SU-DHL-6 (cell line): ENCODE measurements at regions not wholly inside any gene's neighbourhood (a gene's known extent, or its start where the extent isn't known, plus 50 kb on each side); places are given as distances from the start of the nearest gene placed in this dataset.

Experiments
- H2AFZ ChIP-seq: fragments of 200-600 bp; sonication (generic); 2 replicates; pipeline ENCODE4 v1.6.1; 2014; ENCODE audit warnings: low read depth, mild to moderate bottlenecking, moderate library complexity, mixed read lengths, antibody characterized with exemption, low read length; ENCODE audit not compliant: severe bottlenecking
- H3F3A ChIP-seq: fragments of 200-600 bp; shearing (Covaris generic); 2 replicates; pipeline ENCODE4 v1.6.0; 2016; ENCODE audit warnings: antibody characterized with exemption, mild to moderate bottlenecking; ENCODE audit not compliant: insufficient read depth
- H3K27ac ChIP-seq: fragments of 200-600 bp; sonication (generic); 2 replicates; pipeline ENCODE4 v1.5.1; 2016; ENCODE audit warnings: low read depth, mild to moderate bottlenecking, low read length, moderate library complexity, mixed read lengths
- H3K27me3 ChIP-seq: fragments of 200-600 bp; sonication (generic), shearing (Covaris generic); 2 replicates; pipeline ENCODE4 v1.6.0; 2014; ENCODE audit warnings: mild to moderate bottlenecking, low read length
- H3K36me3 ChIP-seq: fragments of 200-600 bp; sonication (generic); 2 replicates; pipeline ENCODE4 v1.6.1; 2014; ENCODE audit warnings: mild to moderate bottlenecking, low read length, mixed read lengths
- H3K4me2 ChIP-seq: fragments of 300-600, 200-600 bp; shearing (Covaris generic), sonication (generic); 2 replicates; pipeline ENCODE4 v1.6.0; 2014; ENCODE audit warnings: low read length, low read depth, mild to moderate bottlenecking; ENCODE audit not compliant: poor library complexity, severe bottlenecking
- H3K4me3 ChIP-seq: fragments of 200-600 bp; sonication (generic); 2 replicates; pipeline ENCODE4 v1.5.1; 2014; ENCODE audit warnings: antibody characterized with exemption, low read length, mild to moderate bottlenecking, mixed read lengths; ENCODE audit not compliant: insufficient read depth, poor library complexity, severe bottlenecking
- H3K79me2 ChIP-seq: fragments of 200-600 bp; sonication (generic); 2 replicates; pipeline ENCODE4 v1.6.1; 2014; ENCODE audit warnings: mild to moderate bottlenecking, low read length, moderate library complexity; ENCODE audit not compliant: insufficient read depth
- H3K9ac ChIP-seq: fragments of 200-600 bp; sonication (generic); 2 replicates; pipeline ENCODE4 v1.7.0; 2014; ENCODE audit warnings: mild to moderate bottlenecking, low read length
- H3K9me2 ChIP-seq: fragments of 200-600 bp; sonication (generic); replicated peaks from 2 replicates; pipeline ENCODE4 v1.6.1; 2014; ENCODE audit warnings: low read length; ENCODE audit not compliant: insufficient read depth
- H3K9me3 ChIP-seq: fragments of 200-600 bp; sonication (generic); 2 replicates; pipeline ENCODE4 v1.6.1; 2014; ENCODE audit warnings: low read length, mixed read lengths; ENCODE audit not compliant: insufficient read depth
- H4K20me1 ChIP-seq: fragments of 200-600 bp; sonication (generic); 2 replicates; pipeline ENCODE4 v1.6.1; 2014; ENCODE audit warnings: low read depth, mild to moderate bottlenecking, antibody characterized with exemption, low read length, moderate library complexity, mixed read lengths
- CTCF ChIP-seq: fragments of 200-600 bp; sonication (generic); IDR thresholded peaks from one replicate; pipeline ENCODE4 v1.5.1; 2017; ENCODE audit warnings: antibody characterized with exemption, mild to moderate bottlenecking, low read length, moderate library complexity; ENCODE audit not compliant: insufficient read depth, poor library complexity, severe bottlenecking
- EZH2phosphoT487 ChIP-seq: fragments of 200-600 bp; sonication (generic), shearing (Covaris generic); conservative IDR thresholded peaks from 2 replicates; pipeline ENCODE4 v1.6.1; 2018; ENCODE audit warnings: mild to moderate bottlenecking, antibody characterized with exemption, low read length, moderate library complexity, mixed read lengths

- Histone ChIP-seq H3F3A (no peaks in the 10 kb centered on the region), H3K4me3 (no peak overlapping the region), H3K27ac (no peak overlapping the region), H3K27me3 (no peaks in the 10 kb centered on the region), H2AFZ (no peak overlapping the region), H3K9me3 (no peaks in the 10 kb centered on the region), H3K4me2 (no peak overlapping the region), H3K79me2 (no peaks in the 10 kb centered on the region), H4K20me1 (no peaks in the 10 kb centered on the region), H3K9me2 (no peaks in the 10 kb centered on the region), H3K9ac (no peak overlapping the region), H3K36me3 (no peaks in the 10 kb centered on the region)
- TF ChIP-seq EZH2phosphoT487 (no peak), CTCF (no peak)
Measured at GRCh38 chr3:162125790-162126189, 629.2 kb downstream of the OTOL1 start.

- H3K27me3 ChIP-seq = no peaks in the 10 kb centered on the region
- H3F3A ChIP-seq = no peaks in the 10 kb centered on the region
- no peak overlapping the region for H3K9ac ChIP-seq
- no peaks in the 10 kb centered on the region for H4K20me1 ChIP-seq
- H3K9me2 ChIP-seq = no peaks in the 10 kb centered on the region
- H3K79me2 ChIP-seq = no peaks in the 10 kb centered on the region
- H3K4me3 ChIP-seq = no peak overlapping the region
- H3K36me3 ChIP-seq = no peaks in the 10 kb centered on the region
- no peak overlapping the region for H3K4me2 ChIP-seq
- no peak overlapping the region for H3K27ac ChIP-seq
- H3K9me3 ChIP-seq = no peaks in the 10 kb centered on the region
- no peak overlapping the region for H2AFZ ChIP-seq
- TF ChIP-seq CTCF (no peak), EZH2phosphoT487 (no peak)
Measured at GRCh38 chr3:162130582-162130981, 634.0 kb downstream of the OTOL1 start.

- Histone ChIP-seq H3K27ac (no peak overlapping the region), H3K9ac (no peak overlapping the region), H3K36me3 (no peaks in the 10 kb centered on the region), H3K79me2 (no peaks in the 10 kb centered on the region), H3K9me3 (no peaks in the 10 kb centered on the region), H4K20me1 (no peaks in the 10 kb centered on the region), H3F3A (no peaks in the 10 kb centered on the region), H3K4me3 (no peak overlapping the region), H3K27me3 (no peaks in the 10 kb centered on the region), H2AFZ (no peak overlapping the region), H3K4me2 (no peak overlapping the region), H3K9me2 (no peaks in the 10 kb centered on the region)
- TF ChIP-seq CTCF (no peak), EZH2phosphoT487 (no peak)
Measured at GRCh38 chr3:162132981-162133380, 636.4 kb downstream of the OTOL1 start.
